ENCODE measurements at regions not wholly inside any gene's neighbourhood (a gene's known extent, or its start where the extent isn't known, plus 50 kb on each side); places are given as distances from the start of the nearest gene placed in this dataset.
A peak's percentile ranks its signal among the peaks of the same experiment; 100 is the strongest.

DNA sequence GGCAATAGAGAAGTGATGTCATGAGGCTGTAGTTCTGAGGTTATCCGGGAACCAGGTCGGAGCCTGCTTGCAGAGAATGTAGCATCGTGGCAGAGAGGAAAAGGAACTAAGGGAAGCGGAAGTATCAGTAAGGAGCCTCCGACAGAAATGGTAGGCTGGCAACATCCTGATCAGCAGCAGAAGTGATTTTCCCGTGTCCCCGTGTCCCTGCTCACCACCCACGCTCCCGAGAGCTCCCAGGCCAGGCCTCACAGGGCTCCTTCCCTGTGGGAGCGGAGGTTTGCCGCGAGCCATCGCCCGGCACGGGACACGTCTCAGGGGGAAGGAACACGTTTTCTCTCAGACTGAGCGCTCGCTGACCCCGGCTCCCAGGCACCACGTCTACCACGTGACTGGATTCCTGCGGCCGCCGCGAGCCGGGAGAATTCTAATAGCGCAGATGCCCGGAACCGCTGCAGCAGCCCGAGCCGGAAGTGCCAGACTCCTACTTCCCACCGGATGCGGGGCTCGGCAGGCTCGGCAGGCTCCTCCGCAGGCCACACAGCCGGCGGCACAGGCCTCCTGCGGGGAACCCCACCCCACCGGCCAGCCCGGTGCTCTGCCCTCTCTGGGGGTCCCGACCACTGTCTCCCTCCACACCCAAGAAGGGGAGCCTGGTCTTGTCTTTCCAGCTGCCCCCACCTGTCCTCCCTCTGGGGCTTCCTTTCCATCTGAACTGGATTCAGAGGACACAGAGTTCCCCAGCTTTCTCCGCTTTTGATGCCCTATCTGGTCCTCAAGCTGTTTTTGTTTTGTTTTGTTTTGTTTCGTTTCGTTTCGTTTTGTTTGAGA is 99.3 kb downstream of the BDH1 start (continued):
- TF ChIP-seq ZNF788 (CRISPR knock-in tag; IDR thresholded peaks at IDR 0.05; ENCODE audit: borderline replicate concordance) = peak; percentile 38; the same call in 1 of the 2 replicates
- TF ChIP-seq, protein P1, sequence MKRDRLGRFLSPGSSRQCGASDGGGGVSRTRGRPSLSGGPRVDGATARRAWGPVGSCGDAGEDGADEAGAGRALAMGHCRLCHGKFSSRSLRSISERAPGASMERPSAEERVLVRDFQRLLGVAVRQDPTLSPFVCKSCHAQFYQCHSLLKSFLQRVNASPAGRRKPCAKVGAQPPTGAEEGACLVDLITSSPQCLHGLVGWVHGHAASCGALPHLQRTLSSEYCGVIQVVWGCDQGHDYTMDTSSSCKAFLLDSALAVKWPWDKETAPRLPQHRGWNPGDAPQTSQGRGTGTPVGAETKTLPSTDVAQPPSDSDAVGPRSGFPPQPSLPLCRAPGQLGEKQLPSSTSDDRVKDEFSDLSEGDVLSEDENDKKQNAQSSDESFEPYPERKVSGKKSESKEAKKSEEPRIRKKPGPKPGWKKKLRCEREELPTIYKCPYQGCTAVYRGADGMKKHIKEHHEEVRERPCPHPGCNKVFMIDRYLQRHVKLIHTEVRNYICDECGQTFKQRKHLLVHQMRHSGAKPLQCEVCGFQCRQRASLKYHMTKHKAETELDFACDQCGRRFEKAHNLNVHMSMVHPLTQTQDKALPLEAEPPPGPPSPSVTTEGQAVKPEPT (CRISPR knock-in tag; IDR thresholded peaks at IDR 0.05; ENCODE audit: low read depth) = no peak
- peak; percentile 84 for TF ChIP-seq KLF6 (CRISPR knock-in tag; IDR thresholded peaks at IDR 0.05)
- TF ChIP-seq HNRNPLL (IDR thresholded peaks at IDR 0.05; ENCODE audit: low read depth, low read length, poor library complexity, severe bottlenecking) = peak; percentile 58
- TF ChIP-seq PHF20 (CRISPR knock-in tag; IDR thresholded peaks at IDR 0.05) = peak; percentile 57
- TF ChIP-seq ZFY (CRISPR knock-in tag; IDR thresholded peaks at IDR 0.05) = peak; percentile 70
- TF ChIP-seq HNF4G (IDR thresholded peaks at IDR 0.05; ENCODE audit: borderline replicate concordance, low read depth, low read length) = no peak
- TF ChIP-seq HNF4G (CRISPR knock-in tag; IDR thresholded peaks at IDR 0.05; ENCODE audit: borderline replicate concordance, low read depth) = no peak
- peak; percentile 28; the same call in 1 of the 2 replicates for TF ChIP-seq ZNF547 (CRISPR knock-in tag; IDR thresholded peaks at IDR 0.05)
- TF ChIP-seq, protein P2, sequence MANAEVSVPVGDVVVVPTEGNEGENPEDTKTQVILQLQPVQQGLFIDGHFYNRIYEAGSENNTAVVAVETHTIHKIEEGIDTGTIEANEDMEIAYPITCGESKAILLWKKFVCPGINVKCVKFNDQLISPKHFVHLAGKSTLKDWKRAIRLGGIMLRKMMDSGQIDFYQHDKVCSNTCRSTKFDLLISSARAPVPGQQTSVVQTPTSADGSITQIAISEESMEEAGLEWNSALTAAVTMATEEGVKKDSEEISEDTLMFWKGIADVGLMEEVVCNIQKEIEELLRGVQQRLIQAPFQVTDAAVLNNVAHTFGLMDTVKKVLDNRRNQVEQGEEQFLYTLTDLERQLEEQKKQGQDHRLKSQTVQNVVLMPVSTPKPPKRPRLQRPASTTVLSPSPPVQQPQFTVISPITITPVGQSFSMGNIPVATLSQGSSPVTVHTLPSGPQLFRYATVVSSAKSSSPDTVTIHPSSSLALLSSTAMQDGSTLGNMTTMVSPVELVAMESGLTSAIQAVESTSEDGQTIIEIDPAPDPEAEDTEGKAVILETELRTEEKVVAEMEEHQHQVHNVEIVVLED (CRISPR knock-in tag; IDR thresholded peaks at IDR 0.05; ENCODE audit: borderline replicate concordance) = peak; percentile 66; the same call in 1 of the 2 replicates
- TF ChIP-seq MXD4 (CRISPR knock-in tag; IDR thresholded peaks at IDR 0.05) = 0 out of 2 replicates have a peak, but pooled peaks have one; percentile 66
- TF ChIP-seq CAMTA2 (CRISPR knock-in tag; IDR thresholded peaks at IDR 0.05; ENCODE audit: borderline replicate concordance) = peak; percentile 78; the same call in 1 of the 2 replicates
- TF ChIP-seq HOXA3 (CRISPR knock-in tag; IDR thresholded peaks at IDR 0.05) = peak; percentile 49; the same call in 1 of the 2 replicates
- peak; percentile 76; the same call in 1 of the 2 replicates for TF ChIP-seq MYC (CRISPR knock-in tag; IDR thresholded peaks at IDR 0.05; ENCODE audit: borderline replicate concordance)
- TF ChIP-seq, protein P3, sequence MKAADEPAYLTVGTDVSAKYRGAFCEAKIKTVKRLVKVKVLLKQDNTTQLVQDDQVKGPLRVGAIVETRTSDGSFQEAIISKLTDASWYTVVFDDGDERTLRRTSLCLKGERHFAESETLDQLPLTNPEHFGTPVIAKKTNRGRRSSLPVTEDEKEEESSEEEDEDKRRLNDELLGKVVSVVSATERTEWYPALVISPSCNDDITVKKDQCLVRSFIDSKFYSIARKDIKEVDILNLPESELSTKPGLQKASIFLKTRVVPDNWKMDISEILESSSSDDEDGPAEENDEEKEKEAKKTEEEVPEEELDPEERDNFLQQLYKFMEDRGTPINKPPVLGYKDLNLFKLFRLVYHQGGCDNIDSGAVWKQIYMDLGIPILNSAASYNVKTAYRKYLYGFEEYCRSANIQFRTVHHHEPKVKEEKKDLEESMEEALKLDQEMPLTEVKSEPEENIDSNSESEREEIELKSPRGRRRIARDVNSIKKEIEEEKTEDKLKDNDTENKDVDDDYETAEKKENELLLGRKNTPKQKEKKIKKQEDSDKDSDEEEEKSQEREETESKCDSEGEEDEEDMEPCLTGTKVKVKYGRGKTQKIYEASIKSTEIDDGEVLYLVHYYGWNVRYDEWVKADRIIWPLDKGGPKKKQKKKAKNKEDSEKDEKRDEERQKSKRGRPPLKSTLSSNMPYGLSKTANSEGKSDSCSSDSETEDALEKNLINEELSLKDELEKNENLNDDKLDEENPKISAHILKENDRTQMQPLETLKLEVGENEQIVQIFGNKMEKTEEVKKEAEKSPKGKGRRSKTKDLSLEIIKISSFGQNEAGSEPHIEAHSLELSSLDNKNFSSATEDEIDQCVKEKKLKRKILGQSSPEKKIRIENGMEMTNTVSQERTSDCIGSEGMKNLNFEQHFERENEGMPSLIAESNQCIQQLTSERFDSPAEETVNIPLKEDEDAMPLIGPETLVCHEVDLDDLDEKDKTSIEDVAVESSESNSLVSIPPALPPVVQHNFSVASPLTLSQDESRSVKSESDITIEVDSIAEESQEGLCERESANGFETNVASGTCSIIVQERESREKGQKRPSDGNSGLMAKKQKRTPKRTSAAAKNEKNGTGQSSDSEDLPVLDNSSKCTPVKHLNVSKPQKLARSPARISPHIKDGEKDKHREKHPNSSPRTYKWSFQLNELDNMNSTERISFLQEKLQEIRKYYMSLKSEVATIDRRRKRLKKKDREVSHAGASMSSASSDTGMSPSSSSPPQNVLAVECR (CRISPR knock-in tag; IDR thresholded peaks at IDR 0.05; ENCODE audit: borderline replicate concordance) = peak; percentile 76; the same call in 1 of the 2 replicates
- no peak for TF ChIP-seq ZNF704 (CRISPR knock-in tag; IDR thresholded peaks at IDR 0.05; ENCODE audit: borderline replicate concordance)
- TF ChIP-seq, protein P4, sequence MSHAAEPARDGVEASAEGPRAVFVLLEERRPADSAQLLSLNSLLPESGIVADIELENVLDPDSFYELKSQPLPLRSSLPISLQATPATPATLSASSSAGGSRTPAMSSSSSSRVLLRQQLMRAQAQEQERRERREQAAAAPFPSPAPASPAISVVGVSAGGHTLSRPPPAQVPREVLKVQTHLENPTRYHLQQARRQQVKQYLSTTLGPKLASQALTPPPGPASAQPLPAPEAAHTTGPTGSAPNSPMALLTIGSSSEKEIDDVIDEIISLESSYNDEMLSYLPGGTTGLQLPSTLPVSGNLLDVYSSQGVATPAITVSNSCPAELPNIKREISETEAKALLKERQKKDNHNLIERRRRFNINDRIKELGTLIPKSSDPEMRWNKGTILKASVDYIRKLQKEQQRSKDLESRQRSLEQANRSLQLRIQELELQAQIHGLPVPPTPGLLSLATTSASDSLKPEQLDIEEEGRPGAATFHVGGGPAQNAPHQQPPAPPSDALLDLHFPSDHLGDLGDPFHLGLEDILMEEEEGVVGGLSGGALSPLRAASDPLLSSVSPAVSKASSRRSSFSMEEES (CRISPR knock-in tag; IDR thresholded peaks at IDR 0.05) = peak; percentile 75

Measured in HepG2 (cell line).